ENCODE measurements at regions not wholly inside any gene's neighbourhood (a gene's known extent, or its start where the extent isn't known, plus 50 kb on each side); places are given as distances from the start of the nearest gene placed in this dataset.
"Not testable (repeated sequence)": the region's sequence is repeated elsewhere in the genome, so short reads cannot be mapped to it uniquely, and the experiment has no call there.

DNA sequence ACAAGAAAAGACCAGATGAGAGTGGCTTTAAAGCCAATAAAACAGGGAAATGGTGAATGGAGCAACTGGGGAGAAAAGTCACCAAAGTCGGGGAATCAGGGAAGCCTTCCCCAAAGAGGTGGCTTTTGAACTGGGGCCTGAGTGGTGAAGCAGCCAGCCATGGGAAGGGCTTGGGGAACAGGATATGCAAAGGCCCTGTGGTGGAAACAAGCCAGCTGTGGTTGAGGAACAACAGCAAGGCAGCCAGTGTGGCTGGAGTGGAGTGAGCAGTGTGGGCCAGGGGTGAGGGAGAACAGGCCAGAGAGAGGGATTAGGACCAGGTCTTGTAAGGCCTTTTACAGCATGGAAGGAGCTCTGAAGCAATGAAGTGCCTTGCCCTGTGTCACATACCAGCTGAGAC lies 51.0 kb upstream of the ROPN1B start:
- not testable (repeated sequence) for DNase-seq; H3K9me3 ChIP-seq (ENCODE audit: control insufficient read depth in 2 of 2, insufficient read depth in 1 of 2, low read depth in 1 of 2, low read length in 1 of 2); H3K4me3 ChIP-seq (ENCODE audit: low read depth in 1 of 3, low read length in 3 of 3); H3K27me3 ChIP-seq (ENCODE audit: control insufficient read depth in 3 of 3, insufficient read depth in 3 of 3, low read length in 3 of 3); H3K36me3 ChIP-seq (ENCODE audit: control insufficient read depth in 3 of 3, insufficient read depth in 2 of 3, low read depth in 1 of 3, low read length in 3 of 3); H3K4me1 ChIP-seq (ENCODE audit: control insufficient read depth in 3 of 3, insufficient read depth in 2 of 3, low read depth in 1 of 3, low read length in 2 of 3); FAIRE-seq
- H3K27ac ChIP-seq (ENCODE audit: low read depth in 1 of 3, low read length in 2 of 3), result peak overlapping the region in 1 of 3 donors; percentile 38
- WGBS, 3 donors, result 81 to 99% (median 94%) methylated on average over 1 of the region's 1 CpG

DNA sequence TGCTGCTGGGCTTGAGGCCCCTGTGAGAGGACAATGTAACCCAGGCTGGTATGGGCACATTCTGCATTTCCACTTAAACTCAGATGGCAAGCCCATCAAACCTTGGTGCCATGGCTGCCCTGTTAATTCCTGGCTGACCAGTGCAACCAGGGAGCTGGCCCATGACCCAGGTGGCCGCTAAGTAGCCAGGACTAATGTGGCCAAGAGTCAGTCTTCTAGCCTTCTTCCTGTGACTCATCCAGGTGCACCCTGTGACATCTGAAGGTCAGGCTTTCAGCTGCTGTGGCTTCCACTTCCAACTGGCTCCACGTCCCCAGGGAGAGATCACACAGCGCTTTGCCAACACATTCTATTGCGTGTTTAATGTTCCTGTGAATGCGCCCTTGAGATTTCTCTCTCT lies 50.5 kb upstream of the ROPN1B start:
- H3K4me1 ChIP-seq (ENCODE audit: control insufficient read depth in 3 of 3, insufficient read depth in 2 of 3, low read depth in 1 of 3, low read length in 2 of 3); H3K36me3 ChIP-seq (ENCODE audit: control insufficient read depth in 3 of 3, insufficient read depth in 2 of 3, low read depth in 1 of 3, low read length in 3 of 3); H3K9me3 ChIP-seq (ENCODE audit: control insufficient read depth in 2 of 2, insufficient read depth in 1 of 2, low read depth in 1 of 2, low read length in 1 of 2); H3K27me3 ChIP-seq (ENCODE audit: control insufficient read depth in 3 of 3, insufficient read depth in 3 of 3, low read length in 3 of 3); H3K4me3 ChIP-seq (ENCODE audit: low read depth in 1 of 3, low read length in 3 of 3); FAIRE-seq: not testable (repeated sequence)
- peak overlapping the region in 1 of 3 donors; percentile 38 for H3K27ac ChIP-seq (ENCODE audit: low read depth in 1 of 3, low read length in 2 of 3)
- WGBS, 3 donors, result 68 to 74% (median 71%) methylated on average over 5 of the region's 5 CpGs
- peak in 1 of 2 donors; percentile 10 for DNase-seq

DNA sequence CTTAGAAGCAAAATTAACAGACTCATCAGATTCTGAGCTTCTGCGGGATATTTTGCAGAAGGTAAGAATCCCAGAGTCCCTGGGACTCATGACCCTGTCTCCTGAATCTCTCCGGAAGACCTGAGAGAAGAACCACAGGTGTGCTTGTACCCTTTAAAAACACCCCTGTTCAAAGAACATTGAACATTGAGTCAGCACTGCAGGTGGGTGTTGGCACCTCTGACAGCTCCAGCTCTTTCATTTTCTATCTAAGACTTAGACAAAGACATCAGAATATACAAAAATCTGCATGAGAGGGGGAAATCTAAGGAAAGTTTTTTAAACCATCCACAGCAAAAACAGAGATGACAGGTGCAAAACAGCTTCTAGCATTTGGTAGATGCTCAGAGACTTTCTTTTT lies 50.1 kb upstream of the ROPN1B start:
- H3K4me1 ChIP-seq (ENCODE audit: control insufficient read depth in 3 of 3, insufficient read depth in 2 of 3, low read depth in 1 of 3, low read length in 2 of 3); H3K9me3 ChIP-seq (ENCODE audit: control insufficient read depth in 2 of 2, insufficient read depth in 1 of 2, low read depth in 1 of 2, low read length in 1 of 2); H3K27me3 ChIP-seq (ENCODE audit: control insufficient read depth in 3 of 3, insufficient read depth in 3 of 3, low read length in 3 of 3); H3K4me3 ChIP-seq (ENCODE audit: low read depth in 1 of 3, low read length in 3 of 3); DNase-seq; H3K27ac ChIP-seq (ENCODE audit: low read depth in 1 of 3, low read length in 2 of 3); H3K36me3 ChIP-seq (ENCODE audit: control insufficient read depth in 3 of 3, insufficient read depth in 2 of 3, low read depth in 1 of 3, low read length in 3 of 3); FAIRE-seq: not testable (repeated sequence)
- WGBS, 3 donors, result 63 to 76% (median 68%) methylated on average over 2 of the region's 2 CpGs
